Panc1 (cell line): ENCODE measurements at regions not wholly inside any gene's neighbourhood (a gene's known extent, or its start where the extent isn't known, plus 50 kb on each side); places are given as distances from the start of the nearest gene placed in this dataset.

ENCODE experiments used
- ATAC-seq: fragments of 200-7000 bp; cut with Tn5 transposase; 2 replicates; pipeline ENCODE4 v1.9.1; 2020; ENCODE audit warnings: mild to moderate bottlenecking, moderate library complexity
- BruUV-seq: library from RNA; stranded (reverse); fragments of 400-500 nt; replicated peaks from 2 replicates; lab custom pipeline; 2021; lab: Mats Ljungman, UMichigan
- CTCF ChIA-PET: fragments of 300-600 bp; sonication (Branson Sonifier 250); formaldehyde crosslinking; loops from one replicate; lab custom pipeline; 2022; ENCODE audit warnings: antibody characterized with exemption; lab: Charles Lee
- POLR2A ChIA-PET: fragments of 300-600 bp; sonication (Branson Sonifier 250); formaldehyde crosslinking; loops from one replicate; lab custom pipeline; 2022; ENCODE audit warnings: antibody characterized with exemption; lab: Charles Lee
- DNase-seq: peaks from one replicate; pipeline ENCODE4 v3.0.0-alpha.2; 2010; ENCODE audit warnings: low read depth, low spot score
- H3K27ac ChIP-seq: 2 replicates; pipeline ENCODE4 v1.5.1; 2011; ENCODE audit warnings: mild to moderate bottlenecking, low read length, inconsistent platforms
- H3K27me3 ChIP-seq: fragments of 200-500 bp; sonication (Bioruptor generic); 2 replicates; pipeline ENCODE4 v1.6.0; 2014; ENCODE audit warnings: low read length, inconsistent platforms; ENCODE audit not compliant: control insufficient read depth, insufficient read depth
- H3K36me3 ChIP-seq: fragments of 200-500 bp; sonication (Bioruptor generic); 2 replicates; pipeline ENCODE4 v1.5.1; 2014; ENCODE audit warnings: inconsistent platforms, mild to moderate bottlenecking, low read length, moderate library complexity; ENCODE audit not compliant: control insufficient read depth, insufficient read depth
- H3K4me1 ChIP-seq: 2 replicates; pipeline ENCODE4 v1.5.1; 2011; ENCODE audit warnings: inconsistent platforms, mild to moderate bottlenecking, low read length, moderate library complexity; ENCODE audit not compliant: control insufficient read depth, insufficient read depth
- H3K4me3 ChIP-seq, 2 experiments: 2 replicates each; pipeline ENCODE4 v1.5.1; 2011 to 2012; ENCODE audit warnings: low read depth in 2 of 2, low read length in 2 of 2, mild to moderate bottlenecking in 2 of 2, inconsistent platforms in 1 of 2, moderate library complexity in 1 of 2
- H3K9me3 ChIP-seq: fragments of 200-500 bp; sonication (Bioruptor generic); 2 replicates; pipeline ENCODE4 v1.5.1; 2014; ENCODE audit warnings: low read depth, mild to moderate bottlenecking, inconsistent platforms, low read length, moderate library complexity; ENCODE audit not compliant: control insufficient read depth, insufficient read depth
- CTCF ChIP-seq: fragments of 450-650 bp; IDR thresholded peaks from 2 replicates; pipeline ENCODE4 v1.5.1; 2017; ENCODE audit warnings: mild to moderate bottlenecking
- POLR2AphosphoS5 ChIP-seq: IDR thresholded peaks from 2 replicates; pipeline ENCODE4 v1.6.1; 2012; ENCODE audit warnings: mild to moderate bottlenecking, low read depth, low read length, moderate library complexity
- REST ChIP-seq, 2 experiments: IDR thresholded peaks; 2 replicates each; pipeline ENCODE4 v1.6.1; 2011 to 2012; ENCODE audit warnings: low read depth in 2 of 2, control low read depth in 1 of 2, low read length in 1 of 2, mild to moderate bottlenecking in 1 of 2, moderate library complexity in 1 of 2; ENCODE audit not compliant: insufficient read depth in 1 of 2
- SIN3A ChIP-seq: IDR thresholded peaks from 2 replicates; pipeline ENCODE4 v1.6.1; 2012; ENCODE audit warnings: low read depth, mild to moderate bottlenecking, low read length, moderate library complexity, borderline replicate concordance; ENCODE audit not compliant: insufficient read depth
- TCF7L2 ChIP-seq: IDR thresholded peaks from 2 replicates; pipeline ENCODE4 v1.6.1; 2011; ENCODE audit warnings: mild to moderate bottlenecking, low read depth, low read length, inconsistent platforms
- in situ Hi-C: cut with HindIII; loops from 2 replicates; pipeline ENCODE4 v1.10.0; 2016; ENCODE audit warnings: low sequenced_read_pairs, low pct_unique_long_range_greater_than_20kb
- intact Hi-C: fragments of 100-400 bp; cut with micrococcal nuclease; formaldehyde crosslinking; loops from one replicate; pipeline ENCODE4 v1.10.0; 2022; ENCODE audit not compliant: unreplicated experiment

GRCh38 chr5:54610197-54610944, 92.8 kb downstream of the SNX18 start:
- in situ Hi-C loops = no loop called here
- no TSS peak for BruUV-seq
- H3K4me1 ChIP-seq = no peaks in the 10 kb centered on the region
- no peak overlapping the region for H3K4me3 ChIP-seq
- ATAC-seq (no peak), DNase-seq (no peak)
- ChIA-PET CTCF (no interaction called here), POLR2A (no interaction called here)
- no peaks in the 10 kb centered on the region for H3K36me3 ChIP-seq
- no peaks in the 10 kb centered on the region for H3K27me3 ChIP-seq
- H3K9me3 ChIP-seq = no peaks in the 10 kb centered on the region
- TF ChIP-seq SIN3A (no peak), CTCF (no peak), POLR2AphosphoS5 (no peak)
- H3K27ac ChIP-seq = no peak overlapping the region
- intact Hi-C loops = no loop called here

GRCh38 chr5:54608423-54609085, 91.0 kb downstream of the SNX18 start:
- ATAC-seq (no peak), DNase-seq (no peak)
- no peaks in the 10 kb centered on the region for H3K36me3 ChIP-seq
- H3K4me3 ChIP-seq = no peak overlapping the region
- H3K4me1 ChIP-seq = no peaks in the 10 kb centered on the region
- TF ChIP-seq POLR2AphosphoS5 (no peak), SIN3A (no peak), CTCF (no peak), TCF7L2 (no peak), REST (IDR thresholded peaks at IDR 0.05; ENCODE audit: insufficient read depth in 1 of 2, low read depth in 2 of 2, low read length in 1 of 2) (no peak)
- H3K27ac ChIP-seq = no peak overlapping the region
- intact Hi-C loops = no loop called here
- no peaks in the 10 kb centered on the region for H3K27me3 ChIP-seq
- POLR2A ChIA-PET = interaction anchor here (0.6 kb wide), 1 partner anchor 10 kb away, joined by 3 read pairs; no protein-coding TSS in a partner anchor
- CTCF ChIA-PET = no interaction called here
- in situ Hi-C loops = no loop called here
- no TSS peak for BruUV-seq
- H3K9me3 ChIP-seq = no peaks in the 10 kb centered on the region
